Fibroblast of villous mesenchyme (primary cell): ENCODE measurements at regions not wholly inside any gene's neighbourhood (a gene's known extent, or its start where the extent isn't known, plus 50 kb on each side); places are given as distances from the start of the nearest gene placed in this dataset.

Experiments
- DNase-seq: peaks from one replicate; pipeline ENCODE4 v3.0.0-alpha.2; 2010; ENCODE audit warnings: low read depth
- H3K4me3 ChIP-seq: 2 replicates; pipeline ENCODE4 v1.5.1; 2011; ENCODE audit warnings: low read depth, mild to moderate bottlenecking, low read length
- TF ChIP-seq, protein P1 (sequence below): IDR thresholded peaks from 2 replicates; pipeline ENCODE4 v1.5.1; 2012; ENCODE audit warnings: low read depth, mild to moderate bottlenecking, low read length; ENCODE audit not compliant: insufficient read depth

DNA sequence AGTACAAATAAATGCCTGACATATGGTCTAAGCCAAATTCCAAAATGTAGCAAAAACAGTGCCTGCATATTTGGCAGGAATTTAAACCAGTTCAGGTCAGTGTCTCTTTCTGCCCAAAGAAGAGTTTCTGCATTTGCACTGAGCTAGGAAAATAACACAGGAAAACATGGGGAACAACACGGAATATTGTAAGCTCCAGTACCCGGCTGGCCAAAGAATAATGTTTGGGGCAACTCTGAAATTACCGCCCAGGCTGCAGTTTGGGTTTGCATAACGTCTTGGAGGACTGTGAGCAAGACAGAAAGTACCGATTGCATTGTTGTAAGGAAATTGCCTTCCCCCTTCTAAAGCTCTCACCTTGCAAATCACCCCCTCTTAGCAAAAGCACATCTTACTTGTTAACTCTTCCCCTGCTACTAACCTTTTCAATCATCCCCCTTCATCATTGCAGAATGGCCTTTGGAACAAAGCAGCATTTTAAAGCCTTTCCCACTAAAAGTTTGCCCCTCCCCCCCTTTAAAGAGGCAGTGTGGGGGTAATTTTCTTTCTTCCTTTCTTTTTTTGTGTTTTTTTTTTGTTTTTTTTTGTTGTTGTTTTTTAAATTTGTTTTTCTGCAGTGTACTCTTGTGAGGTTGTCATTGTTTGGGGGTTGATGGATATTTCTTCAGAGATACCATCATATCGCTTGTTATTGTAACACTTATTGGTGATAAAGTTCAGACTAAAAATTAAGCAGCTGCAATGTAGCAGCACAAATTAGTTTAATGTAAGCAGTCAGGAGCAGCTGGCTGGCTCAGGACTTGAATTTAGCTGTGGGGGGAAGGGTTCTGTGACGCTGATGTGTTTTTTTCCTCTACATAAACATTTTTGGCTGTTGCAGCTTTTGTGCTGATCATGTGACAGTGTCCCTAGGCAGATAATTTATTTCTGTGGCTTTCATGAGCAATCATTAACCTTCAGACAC is 100.0 kb upstream of the CITED2 start:
- peak overlapping the region; percentile 44 for H3K4me3 ChIP-seq
- TF ChIP-seq, protein P1, sequence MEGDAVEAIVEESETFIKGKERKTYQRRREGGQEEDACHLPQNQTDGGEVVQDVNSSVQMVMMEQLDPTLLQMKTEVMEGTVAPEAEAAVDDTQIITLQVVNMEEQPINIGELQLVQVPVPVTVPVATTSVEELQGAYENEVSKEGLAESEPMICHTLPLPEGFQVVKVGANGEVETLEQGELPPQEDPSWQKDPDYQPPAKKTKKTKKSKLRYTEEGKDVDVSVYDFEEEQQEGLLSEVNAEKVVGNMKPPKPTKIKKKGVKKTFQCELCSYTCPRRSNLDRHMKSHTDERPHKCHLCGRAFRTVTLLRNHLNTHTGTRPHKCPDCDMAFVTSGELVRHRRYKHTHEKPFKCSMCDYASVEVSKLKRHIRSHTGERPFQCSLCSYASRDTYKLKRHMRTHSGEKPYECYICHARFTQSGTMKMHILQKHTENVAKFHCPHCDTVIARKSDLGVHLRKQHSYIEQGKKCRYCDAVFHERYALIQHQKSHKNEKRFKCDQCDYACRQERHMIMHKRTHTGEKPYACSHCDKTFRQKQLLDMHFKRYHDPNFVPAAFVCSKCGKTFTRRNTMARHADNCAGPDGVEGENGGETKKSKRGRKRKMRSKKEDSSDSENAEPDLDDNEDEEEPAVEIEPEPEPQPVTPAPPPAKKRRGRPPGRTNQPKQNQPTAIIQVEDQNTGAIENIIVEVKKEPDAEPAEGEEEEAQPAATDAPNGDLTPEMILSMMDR = no peak
- peak; percentile 90 for DNase-seq

DNA sequence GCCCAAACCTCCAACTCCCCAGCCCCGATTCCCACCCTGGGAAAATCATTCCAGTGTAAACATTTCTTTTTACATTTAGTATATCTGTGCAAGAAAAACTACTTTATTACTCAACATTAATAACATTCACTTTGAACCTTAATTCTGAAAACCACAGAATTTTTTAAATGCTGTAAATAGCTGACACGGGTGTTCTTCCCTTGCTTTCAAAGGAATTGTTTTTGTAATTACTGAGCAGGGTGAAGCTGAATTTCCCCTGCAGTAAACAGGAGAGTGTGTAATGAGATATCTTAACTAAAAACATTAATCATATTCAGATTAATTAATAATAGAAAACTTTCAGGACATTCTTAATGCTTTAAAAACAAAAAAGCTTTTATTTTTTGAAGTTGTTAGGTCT is 99.3 kb upstream of the CITED2 start:
- TF ChIP-seq, protein P1 = no peak
- DNase-seq = peak; percentile 71
- no peak overlapping the region for H3K4me3 ChIP-seq

DNA sequence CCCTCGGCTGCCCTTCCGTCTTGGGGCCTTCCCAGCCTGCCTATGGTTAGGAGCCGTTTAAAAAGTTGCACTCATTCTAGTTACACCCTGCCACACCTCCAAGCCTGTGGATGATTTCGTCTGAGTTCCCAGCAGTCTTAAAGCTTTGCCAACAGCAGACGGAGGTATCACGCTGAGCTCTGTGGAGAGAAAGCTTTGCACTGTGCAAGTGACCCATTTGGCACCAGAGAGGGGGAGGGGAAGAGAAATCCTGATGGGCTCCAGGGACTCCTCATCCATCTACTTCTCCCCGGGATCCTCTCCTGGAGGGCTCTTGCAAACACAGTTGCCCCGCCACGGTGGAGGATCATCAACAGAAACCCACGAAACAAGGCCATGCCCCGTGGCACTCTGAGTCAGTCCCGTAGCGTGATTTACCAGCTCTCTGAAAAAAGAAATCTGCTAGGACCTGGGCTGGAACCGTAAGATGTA is 98.8 kb upstream of the CITED2 start:
- no peak overlapping the region for H3K4me3 ChIP-seq
- DNase-seq = no peak
- TF ChIP-seq, protein P1 = no peak

DNA sequence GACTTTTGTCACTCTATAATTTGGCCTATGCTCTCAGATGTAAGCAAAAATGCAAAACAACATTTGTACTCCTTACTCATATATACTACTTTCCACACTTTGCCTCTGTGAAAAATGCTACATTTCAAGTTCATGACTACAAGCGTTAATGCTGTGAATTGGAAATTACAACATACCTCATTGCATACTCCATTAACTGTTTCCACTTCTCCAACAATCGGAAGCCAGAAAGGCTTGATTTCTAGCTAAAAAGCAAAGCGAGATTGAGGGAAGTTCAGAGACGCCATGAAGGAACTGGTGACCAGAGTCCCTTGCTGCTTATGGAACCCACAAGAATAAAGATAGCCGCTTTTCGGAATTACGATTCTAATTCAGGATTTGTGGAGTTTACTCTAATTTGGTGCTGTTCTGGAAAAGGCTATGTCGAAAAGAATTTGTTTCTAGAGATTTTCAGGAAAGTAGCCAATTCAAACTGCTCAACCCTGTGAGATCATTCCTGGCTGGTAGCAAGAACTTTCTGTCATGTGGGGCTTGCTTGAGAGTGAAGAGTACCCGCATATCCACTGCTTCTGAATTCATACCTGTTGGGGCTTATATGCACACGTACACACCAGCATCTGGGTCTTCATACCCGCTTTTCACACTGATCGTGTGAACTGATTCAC is 98.0 kb upstream of the CITED2 start:
- TF ChIP-seq, protein P1 = no peak
- no peak for DNase-seq
- no peak overlapping the region for H3K4me3 ChIP-seq

DNA sequence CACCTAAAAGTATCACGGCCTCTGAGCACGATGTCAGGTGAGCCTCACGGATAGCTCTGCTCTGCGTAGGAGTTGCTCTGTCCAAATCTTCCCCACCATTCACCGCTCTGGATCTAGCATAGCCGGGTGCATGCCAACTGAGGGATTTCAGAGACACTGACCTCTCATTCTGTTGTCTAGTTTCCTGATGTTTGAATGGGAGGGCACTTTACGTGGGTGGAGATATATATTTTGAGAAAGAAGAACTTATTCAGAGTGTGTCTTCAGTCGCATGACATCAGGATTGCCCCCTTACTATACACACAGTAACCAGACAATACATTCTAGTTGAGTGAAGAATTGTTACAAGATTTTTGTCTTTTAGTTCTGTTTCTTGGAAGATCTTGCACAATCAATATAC is 96.5 kb upstream of the CITED2 start:
- DNase-seq = no peak
- TF ChIP-seq, protein P1 = no peak
- no peak overlapping the region for H3K4me3 ChIP-seq

DNA sequence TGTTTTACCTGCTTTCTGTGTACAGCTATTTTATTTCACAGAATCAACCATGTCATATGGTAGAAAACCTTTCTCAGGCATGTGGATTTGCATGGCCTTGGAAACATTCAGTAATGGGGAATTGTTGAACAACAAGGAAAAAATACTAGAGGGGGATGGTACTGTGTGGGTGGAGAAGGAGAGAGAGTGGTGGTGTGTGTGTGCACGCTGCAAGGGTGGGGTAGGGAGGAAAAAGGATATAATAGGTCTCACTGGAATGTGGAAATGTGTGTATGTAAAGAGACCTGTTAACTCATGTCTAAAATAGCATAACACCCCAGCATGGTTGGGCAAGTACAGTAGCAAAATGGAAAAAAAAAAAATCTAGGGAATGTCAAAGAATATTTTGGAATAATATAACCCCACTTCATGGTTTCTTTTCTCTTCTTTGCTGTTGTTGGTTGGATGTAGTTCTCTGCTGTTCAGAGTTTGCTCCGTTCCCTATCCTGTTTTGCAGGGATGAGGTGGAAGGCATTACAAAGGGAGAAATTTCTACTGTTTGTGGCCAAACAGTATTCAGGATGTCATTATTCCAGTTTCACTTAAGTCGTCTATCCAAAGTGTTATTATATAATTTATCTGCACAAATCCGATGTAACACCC is 93.9 kb upstream of the CITED2 start:
- no peak for DNase-seq
- H3K4me3 ChIP-seq = no peak overlapping the region
- TF ChIP-seq, protein P1 = no peak
